Naive thymus-derived CD4-positive, alpha-beta T cell (primary cell): ENCODE measurements at regions not wholly inside any gene's neighbourhood (a gene's known extent, or its start where the extent isn't known, plus 50 kb on each side); places are given as distances from the start of the nearest gene placed in this dataset.
A peak's percentile ranks its signal among the peaks of the same experiment; 100 is the strongest.
"Not testable (repeated sequence)": the region's sequence is repeated elsewhere in the genome, so short reads cannot be mapped to it uniquely, and the experiment has no call there.

Experiments
- ATAC-seq: fragments of 150-1000 bp; cut with Tn5 transposase; 2 replicates; pipeline ENCODE4 v1.10.0; 2021; ENCODE audit warnings: mild to moderate bottlenecking, moderate library complexity
- CTCF ChIA-PET: fragments of 350-600 bp; sonication (Branson Sonifier 250); formaldehyde crosslinking; loops from one replicate; lab custom pipeline; 2021; ENCODE audit warnings: antibody characterized with exemption; lab: Charles Lee
- POLR2A ChIA-PET: fragments of 350-600 bp; sonication (Branson Sonifier 250); formaldehyde crosslinking; loops from one replicate; lab custom pipeline; 2021; ENCODE audit warnings: antibody characterized with exemption, inconsistent platforms; lab: Charles Lee
- DNase-seq, 9 donors: peaks; one replicate each; pipeline versions ENCODE4 v3.0.0 to v3.0.0-alpha.2; 2020 to 2022; ENCODE audit warnings: mixed read lengths in 1 of 9
- H3K27ac ChIP-seq: one replicate; pipeline ENCODE4 v1.7.0; 2013; ENCODE audit warnings: mild to moderate bottlenecking, low read depth, low read length, moderate library complexity
- H3K27me3 ChIP-seq, 2 donors: one replicate each; pipeline ENCODE4 v1.7.0; 2013; ENCODE audit warnings: low read length in 2 of 2, mild to moderate bottlenecking in 2 of 2, moderate library complexity in 2 of 2; ENCODE audit not compliant: control insufficient read depth in 2 of 2, insufficient read depth in 2 of 2
- H3K36me3 ChIP-seq, 3 experiments: 1 replicate in 2 of 3; 2 replicates in 1 of 3; pipeline ENCODE4 v1.7.0; 2013; ENCODE audit warnings: low read length in 3 of 3, mild to moderate bottlenecking in 3 of 3, moderate library complexity in 1 of 3; ENCODE audit not compliant: insufficient read depth in 3 of 3, control insufficient read depth in 2 of 3
- H3K4me1 ChIP-seq, 2 donors: one replicate each; pipeline ENCODE4 v1.7.0; 2013; ENCODE audit warnings: low read length in 2 of 2, mild to moderate bottlenecking in 2 of 2, moderate library complexity in 1 of 2; ENCODE audit not compliant: control insufficient read depth in 2 of 2, insufficient read depth in 2 of 2
- H3K4me3 ChIP-seq: 2 replicates; pipeline ENCODE4 v1.7.0; 2013; ENCODE audit warnings: mild to moderate bottlenecking, low read length
- H3K9me3 ChIP-seq, 3 experiments: 1 replicate in 2 of 3; 2 replicates in 1 of 3; pipeline ENCODE4 v1.7.0; 2013; ENCODE audit warnings: low read length in 3 of 3; ENCODE audit not compliant: control insufficient read depth in 2 of 3
- H3K27ac Mint-ChIP-seq, 9 donors: one replicate each; pipeline ENCODE4 v1.8.0; 2020 to 2022; ENCODE audit warnings: mixed read lengths in 9 of 9, mild to moderate bottlenecking in 8 of 9, moderate library complexity in 5 of 9, inconsistent platforms in 2 of 9
- H3K27me3 Mint-ChIP-seq, 5 donors: one replicate each; pipeline ENCODE4 v1.8.0; 2021 to 2022; ENCODE audit warnings: mixed read lengths in 5 of 5, mild to moderate bottlenecking in 1 of 5
- H3K36me3 Mint-ChIP-seq, 5 donors: one replicate each; pipeline ENCODE4 v1.8.0; 2020 to 2022; ENCODE audit warnings: mixed read lengths in 5 of 5, mild to moderate bottlenecking in 3 of 5, inconsistent platforms in 1 of 5
- H3K4me1 Mint-ChIP-seq, 7 donors: one replicate each; pipeline ENCODE4 v1.8.0; 2020 to 2022; ENCODE audit warnings: mixed read lengths in 7 of 7, mild to moderate bottlenecking in 3 of 7, inconsistent platforms in 1 of 7
- H3K4me3 Mint-ChIP-seq, 10 donors: one replicate each; pipeline ENCODE4 v1.8.0; 2020 to 2022; ENCODE audit warnings: mild to moderate bottlenecking in 10 of 10, mixed read lengths in 10 of 10, moderate library complexity in 6 of 10, inconsistent platforms in 2 of 10
- H3K9me3 Mint-ChIP-seq, 11 donors: one replicate each; pipeline ENCODE4 v1.8.0; 2020 to 2022; ENCODE audit warnings: mixed read lengths in 11 of 11, mild to moderate bottlenecking in 4 of 11, inconsistent platforms in 1 of 11, moderate library complexity in 1 of 11
- intact Hi-C, 2 donors: fragments of 100-400 bp; cut with micrococcal nuclease; formaldehyde crosslinking; loops; one replicate each; pipeline ENCODE4 v1.15.1; 2023

- DNase-seq = no peak
- H3K27ac ChIP-seq = no peak overlapping the region
- H3K4me3 ChIP-seq = no peak overlapping the region
- no peak for ATAC-seq
- Mint-ChIP-seq H3K9me3 (peaks cover 14 to 40% (median 26%) of the 10 kb centered on the region in 11 donors), H3K4me3 (no peak overlapping the region), H3K27me3 (peaks cover 0 to 4% (median 0%) of the 10 kb centered on the region in 5 donors), H3K4me1 (peaks cover 0 to 5% (median 0%) of the 10 kb centered on the region in 7 donors), H3K27ac (no peak overlapping the region), H3K36me3 (peaks cover 0 to 13% (median 0%) of the 10 kb centered on the region in 5 donors)
- POLR2A ChIA-PET = no interaction called here
- no peaks in the 10 kb centered on the region for H3K36me3 ChIP-seq
- CTCF ChIA-PET = no interaction called here
- intact Hi-C loops = no loop called here
- no peaks in the 10 kb centered on the region for H3K4me1 ChIP-seq
- no peaks in the 10 kb centered on the region for H3K27me3 ChIP-seq
- peaks cover 0 to 29% (median 0%) of the 10 kb centered on the region in 3 experiments for H3K9me3 ChIP-seq
Measured at GRCh38 chr5:63029891-63030290, 451.3 kb downstream of the LRRC70 start.

DNA sequence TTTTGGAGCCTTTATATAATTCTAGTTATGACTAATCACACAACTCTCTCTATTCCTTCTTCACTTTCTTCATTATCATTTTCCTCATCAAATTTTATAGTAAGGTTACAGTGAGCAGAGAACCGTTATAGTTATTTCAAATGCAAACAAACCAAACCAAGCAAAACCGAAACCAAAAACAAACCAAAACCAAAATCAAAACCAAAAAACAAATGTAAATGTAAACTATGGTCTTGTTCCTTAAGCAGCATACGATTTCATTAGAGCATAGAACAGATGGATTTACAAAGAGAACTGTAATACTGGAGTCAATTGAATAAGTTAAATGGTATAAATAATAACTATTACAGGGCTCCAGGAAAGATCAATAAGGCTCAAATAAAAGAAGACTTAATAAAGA, 447.1 kb downstream of the LRRC70 start:
- Mint-ChIP-seq H3K27me3 (peaks cover 0 to 9% (median 0%) of the 10 kb centered on the region in 5 donors), H3K27ac (no peak overlapping the region), H3K9me3 (peaks cover 0 to 14% (median 5%) of the 10 kb centered on the region in 11 donors), H3K4me1 (peaks cover 0 to 5% (median 0%) of the 10 kb centered on the region in 7 donors), H3K36me3 (no peaks in the 10 kb centered on the region), H3K4me3 (peak overlapping the region in 1 of 10 donors; percentile 49)
- H3K27ac ChIP-seq = no peak overlapping the region
- no peaks in the 10 kb centered on the region for H3K36me3 ChIP-seq
- DNase-seq (no peak), ATAC-seq (no peak)
- ChIA-PET CTCF (no interaction called here), POLR2A (no interaction called here)
- H3K27me3 ChIP-seq = no peaks in the 10 kb centered on the region
- intact Hi-C loops = no loop called here
- no peak overlapping the region for H3K4me3 ChIP-seq
- no peaks in the 10 kb centered on the region for H3K4me1 ChIP-seq
- H3K9me3 ChIP-seq = no peaks in the 10 kb centered on the region

DNA sequence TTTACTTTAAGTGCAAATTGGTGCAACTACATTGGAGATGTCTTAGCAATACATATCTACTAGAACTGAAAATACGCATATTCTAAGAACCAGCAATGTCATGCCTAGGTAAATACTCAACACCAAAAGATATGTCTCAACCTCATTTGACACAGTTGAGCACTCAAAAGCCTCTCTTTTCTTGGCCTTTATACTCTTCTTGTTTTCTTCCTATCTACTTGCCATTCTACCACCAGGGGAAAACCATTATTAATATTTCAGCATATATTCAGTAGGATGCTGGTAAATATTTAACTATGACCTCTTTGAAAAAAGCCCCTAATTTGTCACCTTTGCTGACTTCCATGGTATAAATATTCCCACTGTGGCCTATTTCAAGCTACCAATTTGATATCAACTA, 443.8 kb downstream of the LRRC70 start:
- CTCF ChIA-PET = no interaction called here
- Mint-ChIP-seq H3K4me1 (peaks cover 0 to 5% (median 0%) of the 10 kb centered on the region in 7 donors), H3K27me3 (peaks cover 0 to 5% (median 0%) of the 10 kb centered on the region in 5 donors), H3K4me3 (no peak overlapping the region), H3K9me3 (peaks cover 0 to 11% (median 4%) of the 10 kb centered on the region in 11 donors), H3K36me3 (no peaks in the 10 kb centered on the region), H3K27ac (no peak overlapping the region)
- Histone ChIP-seq H3K27me3 (no peaks in the 10 kb centered on the region), H3K27ac (no peak overlapping the region), H3K36me3 (no peaks in the 10 kb centered on the region), H3K9me3 (no peaks in the 10 kb centered on the region), H3K4me1 (no peaks in the 10 kb centered on the region), H3K4me3 (no peak overlapping the region)
- no peak for DNase-seq
- no peak for ATAC-seq
- intact Hi-C loops = no loop called here
- POLR2A ChIA-PET = no interaction called here

- H3K4me3 ChIP-seq = no peak overlapping the region
- CTCF ChIA-PET = no interaction called here
- ATAC-seq (no peak), DNase-seq (no peak)
- no peaks in the 10 kb centered on the region for H3K4me1 Mint-ChIP-seq
- no peak overlapping the region for H3K27ac Mint-ChIP-seq
- H3K9me3 ChIP-seq = peaks cover 0 to 7% (median 0%) of the 10 kb centered on the region in 3 experiments
- intact Hi-C loops = no loop called here
- H3K36me3 ChIP-seq = no peaks in the 10 kb centered on the region
- H3K36me3 Mint-ChIP-seq = peaks cover 0 to 4% (median 0%) of the 10 kb centered on the region in 5 donors
- H3K4me3 Mint-ChIP-seq = no peak overlapping the region
- no peak overlapping the region for H3K27ac ChIP-seq
- peaks cover 0 to 3% (median 0%) of the 10 kb centered on the region in 5 donors for H3K27me3 Mint-ChIP-seq
- POLR2A ChIA-PET = no interaction called here
- peaks cover 7 to 36% (median 21%) of the 10 kb centered on the region in 11 donors for H3K9me3 Mint-ChIP-seq
- no peaks in the 10 kb centered on the region for H3K4me1 ChIP-seq
- H3K27me3 ChIP-seq = no peaks in the 10 kb centered on the region
Measured at GRCh38 chr5:63011158-63011557, 432.5 kb downstream of the LRRC70 start.

GRCh38 chr5:63008195-63008594, 429.6 kb downstream of the LRRC70 start:
- Histone ChIP-seq H3K27ac (no peak overlapping the region), H3K9me3 (peaks cover 0 to 7% (median 0%) of the 10 kb centered on the region in 3 experiments), H3K36me3 (no peaks in the 10 kb centered on the region), H3K4me1 (no peaks in the 10 kb centered on the region), H3K27me3 (no peaks in the 10 kb centered on the region), H3K4me3 (no peak overlapping the region)
- H3K36me3 Mint-ChIP-seq = peaks cover 0 to 4% (median 0%) of the 10 kb centered on the region in 5 donors
- H3K4me3 Mint-ChIP-seq = no peak overlapping the region
- intact Hi-C loops = no loop called here
- H3K27me3 Mint-ChIP-seq = peaks cover 0 to 3% (median 0%) of the 10 kb centered on the region in 5 donors
- peaks cover 7 to 52% (median 21%) of the 10 kb centered on the region in 11 donors for H3K9me3 Mint-ChIP-seq
- ATAC-seq (no peak), DNase-seq (no peak)
- ChIA-PET CTCF (no interaction called here), POLR2A (no interaction called here)
- peaks cover 0 to 1% (median 0%) of the 10 kb centered on the region in 7 donors for H3K4me1 Mint-ChIP-seq
- H3K27ac Mint-ChIP-seq = no peak overlapping the region

DNA sequence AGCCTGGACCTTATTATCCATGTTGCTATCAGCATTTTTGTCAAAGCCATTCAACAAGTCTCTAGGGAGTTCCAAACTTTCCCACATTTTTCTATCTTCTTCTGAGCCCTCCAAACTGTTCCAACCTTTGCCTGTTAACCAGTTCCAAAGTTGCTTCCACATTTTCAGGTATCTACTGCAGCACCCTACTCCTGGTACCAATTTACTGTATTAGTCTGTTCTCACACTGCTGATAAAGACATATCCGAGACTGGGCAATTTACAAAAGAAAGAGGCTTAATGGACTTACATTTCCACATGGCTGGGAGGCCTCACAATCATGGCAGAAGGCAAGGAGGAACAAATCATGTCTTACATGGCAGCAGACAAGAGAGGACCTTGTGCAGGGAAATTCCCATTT, 416.2 kb downstream of the LRRC70 start:
- H3K27me3 Mint-ChIP-seq, ATAC-seq, H3K27ac Mint-ChIP-seq, DNase-seq, H3K4me3 ChIP-seq, POLR2A ChIA-PET, CTCF ChIA-PET, H3K36me3 ChIP-seq, H3K4me1 Mint-ChIP-seq, H3K36me3 Mint-ChIP-seq, H3K27me3 ChIP-seq, H3K4me1 ChIP-seq, H3K9me3 ChIP-seq, intact Hi-C loops, H3K27ac ChIP-seq, H3K4me3 Mint-ChIP-seq: not testable (repeated sequence)
- H3K9me3 Mint-ChIP-seq = peaks cover 12 to 39% (median 21%) of the 10 kb centered on the region in 11 donors

DNA sequence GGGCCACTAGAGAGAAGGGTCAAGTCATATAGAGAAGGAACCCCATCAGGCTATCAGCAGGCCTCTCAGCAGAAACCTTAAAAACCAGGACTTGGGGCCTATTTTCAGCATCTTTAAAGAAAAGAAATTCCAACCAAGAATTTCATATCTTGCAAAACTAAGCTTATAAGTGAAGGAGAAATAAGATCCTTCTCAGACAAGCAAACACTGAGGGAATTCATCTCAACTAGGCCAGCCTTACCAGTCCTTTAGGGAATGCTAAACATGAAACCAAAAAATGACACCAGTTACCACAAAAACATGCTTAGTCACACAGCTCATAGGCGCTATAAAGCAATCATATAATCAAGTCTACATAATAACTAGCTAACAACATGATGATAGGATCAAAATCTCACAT, 407.1 kb downstream of the LRRC70 start:
- H3K4me1 Mint-ChIP-seq = no peaks in the 10 kb centered on the region
- peaks cover 0 to 5% (median 0%) of the 10 kb centered on the region in 5 donors for H3K27me3 Mint-ChIP-seq
- intact Hi-C loops = no loop called here
- Histone ChIP-seq H3K9me3 (peaks cover 0 to 5% (median 0%) of the 10 kb centered on the region in 3 experiments), H3K27ac (no peak overlapping the region), H3K4me3 (no peak overlapping the region), H3K36me3 (no peaks in the 10 kb centered on the region), H3K4me1 (no peaks in the 10 kb centered on the region), H3K27me3 (no peaks in the 10 kb centered on the region)
- no peak for DNase-seq
- H3K9me3 Mint-ChIP-seq = peaks cover 0 to 42% (median 16%) of the 10 kb centered on the region in 11 donors
- CTCF ChIA-PET = no interaction called here
- H3K4me3 Mint-ChIP-seq = no peak overlapping the region
- H3K27ac Mint-ChIP-seq = no peak overlapping the region
- H3K36me3 Mint-ChIP-seq = no peaks in the 10 kb centered on the region
- ATAC-seq = no peak
- POLR2A ChIA-PET = no interaction called here
